Loucy (cell line): ENCODE measurements at regions not wholly inside any gene's neighbourhood (a gene's known extent, or its start where the extent isn't known, plus 50 kb on each side); places are given as distances from the start of the nearest gene placed in this dataset.

Experiments used
- H2AFZ ChIP-seq: fragments of 200-600 bp; sonication (generic); 2 replicates; pipeline ENCODE4 v1.6.0; 2016; ENCODE audit warnings: antibody characterized with exemption, mild to moderate bottlenecking, low read length, moderate library complexity
- H3F3A ChIP-seq: fragments of 200-600 bp; 2 replicates; pipeline ENCODE4 v1.6.0; 2016; ENCODE audit warnings: antibody characterized with exemption, low read depth, mild to moderate bottlenecking
- H3K27me3 ChIP-seq: fragments of 200-600 bp; sonication (generic); 2 replicates; pipeline ENCODE4 v1.6.1; 2014; ENCODE audit warnings: low read length, mild to moderate bottlenecking; ENCODE audit not compliant: insufficient read depth, poor library complexity, severe bottlenecking
- H3K36me3 ChIP-seq: fragments of 200-600 bp; sonication (generic); 2 replicates; pipeline ENCODE4 v1.6.1; 2016; ENCODE audit warnings: low read length; ENCODE audit not compliant: insufficient read depth
- H3K4me1 ChIP-seq: fragments of 200-600 bp; sonication (generic); 2 replicates; pipeline ENCODE4 v1.5.1; 2014; ENCODE audit warnings: low read length, mild to moderate bottlenecking; ENCODE audit not compliant: insufficient read depth, poor library complexity, severe bottlenecking
- H3K4me2 ChIP-seq: fragments of 200-600 bp; sonication (generic); 2 replicates; pipeline ENCODE4 v1.6.0; 2014; ENCODE audit warnings: antibody characterized with exemption, low read length, low read depth, mild to moderate bottlenecking; ENCODE audit not compliant: poor library complexity, severe bottlenecking
- H3K4me3 ChIP-seq: fragments of 200-600 bp; sonication (generic); 2 replicates; pipeline ENCODE4 v1.5.1; 2014; ENCODE audit warnings: low read length, mild to moderate bottlenecking, mixed read lengths; ENCODE audit not compliant: poor library complexity, severe bottlenecking
- H3K79me2 ChIP-seq: fragments of 200-600 bp; sonication (generic); 2 replicates; pipeline ENCODE4 v1.6.1; 2014; ENCODE audit warnings: low read length; ENCODE audit not compliant: insufficient read depth
- H3K9ac ChIP-seq: fragments of 200-600 bp; sonication (generic); 2 replicates; pipeline ENCODE4 v1.6.0; 2014; ENCODE audit warnings: mild to moderate bottlenecking, low read depth, low read length, moderate library complexity; ENCODE audit not compliant: poor library complexity, severe bottlenecking
- H3K9me2 ChIP-seq: fragments of 200-600 bp; sonication (generic); replicated peaks from 2 replicates; pipeline ENCODE4 v1.6.1; 2016; ENCODE audit warnings: low read depth, low read length, mixed read lengths
- H3K9me3 ChIP-seq: fragments of 200-600 bp; sonication (generic); 2 replicates; pipeline ENCODE4 v1.6.1; 2014; ENCODE audit warnings: mild to moderate bottlenecking, antibody characterized with exemption, low read length, low read depth; ENCODE audit not compliant: insufficient read depth
- H4K20me1 ChIP-seq: fragments of 200-600 bp; sonication (generic); 2 replicates; pipeline ENCODE4 v1.6.0; 2014; ENCODE audit warnings: antibody characterized with exemption, low read length, mild to moderate bottlenecking; ENCODE audit not compliant: insufficient read depth, poor library complexity, severe bottlenecking
- EZH2phosphoT487 ChIP-seq: fragments of 200-600 bp; IDR thresholded peaks from 2 replicates; pipeline ENCODE4 v1.6.1; 2018; ENCODE audit warnings: antibody characterized with exemption, mild to moderate bottlenecking, moderate library complexity, borderline replicate concordance
- TF ChIP-seq, protein P1 (sequence below): fragments of 200-600 bp; sonication (generic); conservative IDR thresholded peaks from 2 replicates; pipeline ENCODE4 v1.5.1; 2014; ENCODE audit warnings: mild to moderate bottlenecking, antibody characterized with exemption, low read length

- Histone ChIP-seq H4K20me1 (no peaks in the 10 kb centered on the region), H3K9me2 (no peaks in the 10 kb centered on the region)
Measured at GRCh38 chr14:100424504-100425428, 101.6 kb downstream of the SLC25A47 start.

GRCh38 chr14:100425429-100425827 is 102.3 kb downstream of the SLC25A47 start:
- H3K9me2 ChIP-seq: no peaks in the 10 kb centered on the region
- no peaks in the 10 kb centered on the region for H3F3A ChIP-seq
- no peak for TF ChIP-seq EZH2phosphoT487
- TF ChIP-seq, protein P1, sequence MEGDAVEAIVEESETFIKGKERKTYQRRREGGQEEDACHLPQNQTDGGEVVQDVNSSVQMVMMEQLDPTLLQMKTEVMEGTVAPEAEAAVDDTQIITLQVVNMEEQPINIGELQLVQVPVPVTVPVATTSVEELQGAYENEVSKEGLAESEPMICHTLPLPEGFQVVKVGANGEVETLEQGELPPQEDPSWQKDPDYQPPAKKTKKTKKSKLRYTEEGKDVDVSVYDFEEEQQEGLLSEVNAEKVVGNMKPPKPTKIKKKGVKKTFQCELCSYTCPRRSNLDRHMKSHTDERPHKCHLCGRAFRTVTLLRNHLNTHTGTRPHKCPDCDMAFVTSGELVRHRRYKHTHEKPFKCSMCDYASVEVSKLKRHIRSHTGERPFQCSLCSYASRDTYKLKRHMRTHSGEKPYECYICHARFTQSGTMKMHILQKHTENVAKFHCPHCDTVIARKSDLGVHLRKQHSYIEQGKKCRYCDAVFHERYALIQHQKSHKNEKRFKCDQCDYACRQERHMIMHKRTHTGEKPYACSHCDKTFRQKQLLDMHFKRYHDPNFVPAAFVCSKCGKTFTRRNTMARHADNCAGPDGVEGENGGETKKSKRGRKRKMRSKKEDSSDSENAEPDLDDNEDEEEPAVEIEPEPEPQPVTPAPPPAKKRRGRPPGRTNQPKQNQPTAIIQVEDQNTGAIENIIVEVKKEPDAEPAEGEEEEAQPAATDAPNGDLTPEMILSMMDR: no peak
- H3K9ac ChIP-seq: no peak overlapping the region
- no peaks in the 10 kb centered on the region for H3K9me3 ChIP-seq
- H3K4me1 ChIP-seq: peaks cover 36% of the 10 kb centered on the region
- no peaks in the 10 kb centered on the region for H4K20me1 ChIP-seq
- no peaks in the 10 kb centered on the region for H3K79me2 ChIP-seq
- H3K36me3 ChIP-seq: no peaks in the 10 kb centered on the region
- H3K4me2 ChIP-seq: no peak overlapping the region
- no peak overlapping the region for H2AFZ ChIP-seq
- no peaks in the 10 kb centered on the region for H3K27me3 ChIP-seq
- no peak overlapping the region for H3K4me3 ChIP-seq

More at GRCh38 chr14:100424504-100425428, 101.6 kb downstream of the SLC25A47 start:
- Histone ChIP-seq H3K36me3 (no peaks in the 10 kb centered on the region), H3K9me3 (no peaks in the 10 kb centered on the region), H3K4me3 (no peak overlapping the region), H3K79me2 (no peaks in the 10 kb centered on the region), H3K4me1 (peaks cover 39% of the 10 kb centered on the region), H2AFZ (no peak overlapping the region), H3K27me3 (no peaks in the 10 kb centered on the region), H3K9ac (no peak overlapping the region), H3K4me2 (no peak overlapping the region), H3F3A (no peaks in the 10 kb centered on the region)
- TF ChIP-seq, protein P1: no peak
- TF ChIP-seq EZH2phosphoT487: no peak

- H3F3A ChIP-seq: no peaks in the 10 kb centered on the region
- H2AFZ ChIP-seq: no peak overlapping the region
- H3K9me2 ChIP-seq: no peaks in the 10 kb centered on the region
- H3K36me3 ChIP-seq: no peaks in the 10 kb centered on the region
- H3K79me2 ChIP-seq: no peaks in the 10 kb centered on the region
- no peaks in the 10 kb centered on the region for H4K20me1 ChIP-seq
- peaks cover 29% of the 10 kb centered on the region for H3K4me1 ChIP-seq
- H3K9ac ChIP-seq: no peak overlapping the region
- no peak for TF ChIP-seq EZH2phosphoT487
- TF ChIP-seq, protein P1: no peak
- H3K4me2 ChIP-seq: no peak overlapping the region
- H3K9me3 ChIP-seq: no peaks in the 10 kb centered on the region
- H3K27me3 ChIP-seq: no peaks in the 10 kb centered on the region
- H3K4me3 ChIP-seq: no peak overlapping the region
Measured at GRCh38 chr14:100426314-100426713, 103.2 kb downstream of the SLC25A47 start.
